NT2/D1 (cell line): ENCODE measurements at regions not wholly inside any gene's neighbourhood (a gene's known extent, or its start where the extent isn't known, plus 50 kb on each side); places are given as distances from the start of the nearest gene placed in this dataset.

Experiments
- DNase-seq: peaks from one replicate; pipeline ENCODE4 v3.0.0-alpha.2; 2011; ENCODE audit warnings: low read depth, low spot score
- H3K27me3 ChIP-seq: 2 replicates; pipeline ENCODE4 v1.6.0; 2011; ENCODE audit warnings: mild to moderate bottlenecking; ENCODE audit not compliant: insufficient read length, insufficient read depth
- H3K36me3 ChIP-seq: 2 replicates; pipeline ENCODE4 v1.6.1; 2011; ENCODE audit warnings: mild to moderate bottlenecking, low read length, mixed read lengths; ENCODE audit not compliant: insufficient read depth, insufficient read length
- H3K4me1 ChIP-seq: 2 replicates; pipeline ENCODE4 v1.5.1; 2011; ENCODE audit not compliant: insufficient read depth, insufficient read length
- H3K4me3 ChIP-seq: 2 replicates; pipeline ENCODE4 v1.5.1; 2011; ENCODE audit warnings: low read depth; ENCODE audit not compliant: insufficient read length
- H3K9ac ChIP-seq: 2 replicates; pipeline ENCODE4 v1.6.0; 2011; ENCODE audit warnings: low read depth; ENCODE audit not compliant: insufficient read length
- H3K9me3 ChIP-seq: 2 replicates; pipeline ENCODE4 v1.5.1; 2011; ENCODE audit warnings: mild to moderate bottlenecking, low read length; ENCODE audit not compliant: insufficient read depth
- SUZ12 ChIP-seq: IDR thresholded peaks from 2 replicates; pipeline ENCODE4 v1.6.1; 2011; ENCODE audit not compliant: insufficient read length, insufficient read depth; ENCODE audit errors: extremely low read depth
- YY1 ChIP-seq: IDR thresholded peaks from 2 replicates; pipeline ENCODE4 v1.6.1; 2011; ENCODE audit not compliant: insufficient read length, insufficient read depth
- ZNF274 ChIP-seq: IDR thresholded peaks from 2 replicates; pipeline ENCODE4 v1.6.1; 2011; ENCODE audit warnings: mild to moderate bottlenecking, low read depth, low read length

- no peaks in the 10 kb centered on the region for H3K9me3 ChIP-seq
- H3K9ac ChIP-seq, result no peak overlapping the region
- H3K4me3 ChIP-seq, result no peak overlapping the region
- peaks cover 7% of the 10 kb centered on the region for H3K4me1 ChIP-seq
- no peaks in the 10 kb centered on the region for H3K36me3 ChIP-seq
- H3K27me3 ChIP-seq, result no peaks in the 10 kb centered on the region
- TF ChIP-seq ZNF274, result no peak
- TF ChIP-seq SUZ12, result no peak
- no peak for TF ChIP-seq YY1
- DNase-seq, result no peak
Measured at GRCh38 chr16:66226762-66227161, 139.7 kb upstream of the CDH5 start.

GRCh38 chr16:66225696-66226095 is 140.8 kb upstream of the CDH5 start:
- no peaks in the 10 kb centered on the region for H3K27me3 ChIP-seq
- TF ChIP-seq ZNF274, result no peak
- no peak for TF ChIP-seq SUZ12
- TF ChIP-seq YY1, result no peak
- H3K36me3 ChIP-seq, result no peaks in the 10 kb centered on the region
- H3K4me1 ChIP-seq, result peaks cover 7% of the 10 kb centered on the region
- DNase-seq, result no peak
- no peak overlapping the region for H3K4me3 ChIP-seq
- H3K9me3 ChIP-seq, result no peaks in the 10 kb centered on the region
- no peak overlapping the region for H3K9ac ChIP-seq

GRCh38 chr16:66224626-66225025 is 141.9 kb upstream of the CDH5 start:
- no peaks in the 10 kb centered on the region for H3K36me3 ChIP-seq
- no peak for DNase-seq
- H3K27me3 ChIP-seq, result no peaks in the 10 kb centered on the region
- H3K9me3 ChIP-seq, result no peaks in the 10 kb centered on the region
- no peak overlapping the region for H3K9ac ChIP-seq
- no peak overlapping the region for H3K4me3 ChIP-seq
- H3K4me1 ChIP-seq, result peaks cover 7% of the 10 kb centered on the region
- TF ChIP-seq YY1 (no peak), ZNF274 (no peak), SUZ12 (no peak)

GRCh38 chr16:66224186-66224585 is 142.3 kb upstream of the CDH5 start:
- Histone ChIP-seq H3K9ac (no peak overlapping the region), H3K27me3 (no peaks in the 10 kb centered on the region), H3K36me3 (no peaks in the 10 kb centered on the region), H3K4me3 (no peak overlapping the region), H3K9me3 (no peaks in the 10 kb centered on the region), H3K4me1 (peaks cover 7% of the 10 kb centered on the region)
- no peak for TF ChIP-seq ZNF274
- no peak for TF ChIP-seq SUZ12
- no peak for TF ChIP-seq YY1
- no peak for DNase-seq

GRCh38 chr16:66223176-66223780 is 143.2 kb upstream of the CDH5 start:
- H3K4me3 ChIP-seq, result no peak overlapping the region
- no peaks in the 10 kb centered on the region for H3K27me3 ChIP-seq
- H3K4me1 ChIP-seq, result peaks cover 7% of the 10 kb centered on the region
- no peak for TF ChIP-seq SUZ12
- no peak for TF ChIP-seq ZNF274
- no peaks in the 10 kb centered on the region for H3K9me3 ChIP-seq
- DNase-seq, result no peak
- H3K9ac ChIP-seq, result no peak overlapping the region
- no peaks in the 10 kb centered on the region for H3K36me3 ChIP-seq

GRCh38 chr16:66222756-66223155 is 143.7 kb upstream of the CDH5 start:
- H3K27me3 ChIP-seq, result no peaks in the 10 kb centered on the region

GRCh38 chr16:66220702-66221101 is 145.8 kb upstream of the CDH5 start:
- peaks cover 7% of the 10 kb centered on the region for H3K4me1 ChIP-seq
- no peaks in the 10 kb centered on the region for H3K27me3 ChIP-seq
- DNase-seq, result no peak
- no peak overlapping the region for H3K9ac ChIP-seq
- H3K36me3 ChIP-seq, result no peaks in the 10 kb centered on the region
- no peak for TF ChIP-seq YY1
- TF ChIP-seq ZNF274, result no peak
- TF ChIP-seq SUZ12, result no peak
- no peak overlapping the region for H3K4me3 ChIP-seq
- H3K9me3 ChIP-seq, result no peaks in the 10 kb centered on the region

More at GRCh38 chr16:66222756-66223155, 143.7 kb upstream of the CDH5 start:
- Histone ChIP-seq H3K36me3 (no peaks in the 10 kb centered on the region), H3K4me1 (peaks cover 7% of the 10 kb centered on the region), H3K4me3 (no peak overlapping the region), H3K9ac (no peak overlapping the region), H3K9me3 (no peaks in the 10 kb centered on the region)
- DNase-seq, result no peak
- TF ChIP-seq SUZ12 (no peak), YY1 (no peak), ZNF274 (no peak)
